A673 (cell line): ENCODE measurements at regions not wholly inside any gene's neighbourhood (a gene's known extent, or its start where the extent isn't known, plus 50 kb on each side); places are given as distances from the start of the nearest gene placed in this dataset.

Experiments used
- EZH2 ChIP-seq: fragments of 200-600 bp; sonication (generic); IDR thresholded peaks from 2 replicates; pipeline ENCODE4 v1.6.1; 2017; ENCODE audit warnings: borderline replicate concordance, low read depth, mild to moderate bottlenecking, mixed read lengths, antibody characterized with exemption, low read length; ENCODE audit not compliant: poor library complexity, severe bottlenecking
- TF ChIP-seq, protein P1 (sequence below): fragments of 300-800, 200-600 bp; sonication (generic); conservative IDR thresholded peaks from 2 replicates; pipeline ENCODE4 v1.5.1; 2017; ENCODE audit warnings: low read depth, mild to moderate bottlenecking, antibody characterized with exemption, low read length, moderate library complexity, mixed read lengths

DNA sequence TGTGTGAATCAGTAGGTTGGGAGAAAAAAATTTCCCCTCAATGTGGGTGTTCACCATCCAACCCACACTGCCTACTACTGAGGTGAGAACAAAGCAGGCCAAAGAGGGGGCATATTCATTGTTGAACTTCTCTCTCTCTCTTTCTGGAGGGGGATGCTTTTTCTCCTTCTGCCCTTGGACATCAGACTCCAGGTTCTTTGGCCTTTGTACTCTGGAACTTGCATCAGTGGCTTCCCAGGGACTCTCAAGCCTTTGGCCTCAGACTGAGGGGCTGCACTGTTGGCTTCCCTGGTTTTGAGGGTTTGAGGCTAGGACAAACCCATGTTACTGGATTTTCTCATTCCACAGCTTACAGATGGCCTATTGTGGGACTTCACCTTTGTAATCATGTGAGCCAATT is 417.2 kb downstream of the ELAVL2 start:
- TF ChIP-seq, protein P1, sequence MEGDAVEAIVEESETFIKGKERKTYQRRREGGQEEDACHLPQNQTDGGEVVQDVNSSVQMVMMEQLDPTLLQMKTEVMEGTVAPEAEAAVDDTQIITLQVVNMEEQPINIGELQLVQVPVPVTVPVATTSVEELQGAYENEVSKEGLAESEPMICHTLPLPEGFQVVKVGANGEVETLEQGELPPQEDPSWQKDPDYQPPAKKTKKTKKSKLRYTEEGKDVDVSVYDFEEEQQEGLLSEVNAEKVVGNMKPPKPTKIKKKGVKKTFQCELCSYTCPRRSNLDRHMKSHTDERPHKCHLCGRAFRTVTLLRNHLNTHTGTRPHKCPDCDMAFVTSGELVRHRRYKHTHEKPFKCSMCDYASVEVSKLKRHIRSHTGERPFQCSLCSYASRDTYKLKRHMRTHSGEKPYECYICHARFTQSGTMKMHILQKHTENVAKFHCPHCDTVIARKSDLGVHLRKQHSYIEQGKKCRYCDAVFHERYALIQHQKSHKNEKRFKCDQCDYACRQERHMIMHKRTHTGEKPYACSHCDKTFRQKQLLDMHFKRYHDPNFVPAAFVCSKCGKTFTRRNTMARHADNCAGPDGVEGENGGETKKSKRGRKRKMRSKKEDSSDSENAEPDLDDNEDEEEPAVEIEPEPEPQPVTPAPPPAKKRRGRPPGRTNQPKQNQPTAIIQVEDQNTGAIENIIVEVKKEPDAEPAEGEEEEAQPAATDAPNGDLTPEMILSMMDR: no peak
- TF ChIP-seq EZH2: no peak
